Gastrocnemius medialis (tissue), 4 donors: ENCODE measurements at regions not wholly inside any gene's neighbourhood (a gene's known extent, or its start where the extent isn't known, plus 50 kb on each side); places are given as distances from the start of the nearest gene placed in this dataset.
"Not testable (repeated sequence)": the region's sequence is repeated elsewhere in the genome, so short reads cannot be mapped to it uniquely, and the experiment has no call there.

ENCODE experiments used
- ATAC-seq, 2 donors: fragments of 150-250 bp; one replicate each; pipeline ENCODE4 v1.9.1; 2016
- DNase-seq, 2 donors: peaks; one replicate each; pipeline ENCODE4 v3.0.0-alpha.2; 2019
- H3K27ac ChIP-seq, 4 donors: fragments of 200-600 bp; sonication (generic); 1 replicate in 1 of 4; 2 replicates in 3 of 4; pipeline ENCODE4 v1.5.1; 2016 to 2018; ENCODE audit warnings: mild to moderate bottlenecking in 2 of 4, moderate library complexity in 1 of 4
- H3K27me3 ChIP-seq, 3 donors: fragments of 200-600 bp; sonication (generic) in 2 of 3; 1 replicate in 1 of 3; 2 replicates in 2 of 3; pipeline versions ENCODE4 v1.5.1 to v1.6.0; 2016 to 2019; ENCODE audit warnings: mild to moderate bottlenecking in 1 of 3, moderate library complexity in 1 of 3
- H3K36me3 ChIP-seq, 2 donors: fragments of 200-600 bp; sonication (generic) in 1 of 2; one replicate each; pipeline ENCODE4 v1.5.1; 2017 to 2018
- H3K4me1 ChIP-seq, 2 donors: fragments of 200-600 bp; sonication (generic) in 1 of 2; one replicate each; pipeline ENCODE4 v1.5.1; 2016 to 2017; ENCODE audit warnings: mild to moderate bottlenecking in 2 of 2
- H3K4me3 ChIP-seq, 4 donors: fragments of 200-600 bp; sonication (generic) in 3 of 4; 1 replicate in 1 of 4; 2 replicates in 3 of 4; pipeline ENCODE4 v1.5.1; 2016 to 2019; ENCODE audit warnings: mild to moderate bottlenecking in 2 of 4
- H3K9me3 ChIP-seq, 3 donors: fragments of 200-600 bp; sonication (generic) in 2 of 3; 1 replicate in 1 of 3; 2 replicates in 2 of 3; pipeline ENCODE4 v1.5.1; 2016 to 2019
- POLR2A ChIP-seq, 2 donors: fragments of 450-650 bp; IDR thresholded peaks; one replicate each; pipeline ENCODE4 v1.6.1; 2017; ENCODE audit warnings: antibody characterized with exemption in 2 of 2, mild to moderate bottlenecking in 2 of 2, moderate library complexity in 2 of 2
- in situ Hi-C, 4 donors: fragments of 200-750 bp; cut with MboI; loops; one replicate each; pipeline versions ENCODE4 v1.15.0 to v1.8.0; 2017; ENCODE audit warnings: low sequenced_read_pairs in 4 of 4
- intact Hi-C: fragments of 100-400 bp; cut with DNase I; formaldehyde crosslinking; loops from one replicate; pipeline ENCODE4 v1.15.1; 2023; ENCODE audit warnings: low total_unique reads
- TF ChIP-seq, protein P1 (sequence below), 5 experiments: fragments of 450-650 bp in 3 of 5; fragments of 200-600 bp in 2 of 5; sonication (generic) in 2 of 5; IDR thresholded peaks in 4 of 5; conservative IDR thresholded peaks in 1 of 5; 1 replicate in 4 of 5; 2 replicates in 1 of 5; pipeline ENCODE4 v1.5.1; 2016 to 2019; ENCODE audit warnings: antibody characterized with exemption in 5 of 5, mild to moderate bottlenecking in 3 of 5, moderate library complexity in 3 of 5

DNA sequence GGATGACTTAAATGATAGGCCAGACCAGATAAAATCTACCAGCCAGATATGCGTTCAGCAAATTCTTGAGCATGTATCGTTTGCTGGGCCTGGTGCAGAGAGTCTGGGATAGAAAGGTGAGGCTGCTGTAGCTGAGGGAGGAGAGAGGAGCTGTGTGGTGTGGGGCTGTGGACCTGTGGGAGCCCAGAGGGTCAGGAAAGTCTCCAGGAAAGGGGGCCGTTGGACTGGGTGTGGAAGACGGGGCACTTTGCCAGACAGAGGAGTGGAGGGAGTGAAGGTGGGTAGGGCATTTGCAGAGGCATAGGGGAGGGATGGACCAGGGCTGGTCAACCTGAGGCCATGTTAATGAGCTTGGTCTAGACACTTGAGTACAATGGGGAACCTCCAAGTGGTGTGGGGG is 124.7 kb upstream of the UNC5B start:
- Histone ChIP-seq H3K27me3 (no peaks in the 10 kb centered on the region), H3K9me3 (no peaks in the 10 kb centered on the region), H3K4me1 (peaks cover 5 to 6% of the 10 kb centered on the region in 2 donors), H3K27ac (no peak overlapping the region), H3K36me3 (no peaks in the 10 kb centered on the region), H3K4me3 (no peak overlapping the region)
- TF ChIP-seq, protein P1, sequence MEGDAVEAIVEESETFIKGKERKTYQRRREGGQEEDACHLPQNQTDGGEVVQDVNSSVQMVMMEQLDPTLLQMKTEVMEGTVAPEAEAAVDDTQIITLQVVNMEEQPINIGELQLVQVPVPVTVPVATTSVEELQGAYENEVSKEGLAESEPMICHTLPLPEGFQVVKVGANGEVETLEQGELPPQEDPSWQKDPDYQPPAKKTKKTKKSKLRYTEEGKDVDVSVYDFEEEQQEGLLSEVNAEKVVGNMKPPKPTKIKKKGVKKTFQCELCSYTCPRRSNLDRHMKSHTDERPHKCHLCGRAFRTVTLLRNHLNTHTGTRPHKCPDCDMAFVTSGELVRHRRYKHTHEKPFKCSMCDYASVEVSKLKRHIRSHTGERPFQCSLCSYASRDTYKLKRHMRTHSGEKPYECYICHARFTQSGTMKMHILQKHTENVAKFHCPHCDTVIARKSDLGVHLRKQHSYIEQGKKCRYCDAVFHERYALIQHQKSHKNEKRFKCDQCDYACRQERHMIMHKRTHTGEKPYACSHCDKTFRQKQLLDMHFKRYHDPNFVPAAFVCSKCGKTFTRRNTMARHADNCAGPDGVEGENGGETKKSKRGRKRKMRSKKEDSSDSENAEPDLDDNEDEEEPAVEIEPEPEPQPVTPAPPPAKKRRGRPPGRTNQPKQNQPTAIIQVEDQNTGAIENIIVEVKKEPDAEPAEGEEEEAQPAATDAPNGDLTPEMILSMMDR (IDR thresholded peaks at IDR 0.05 in 4 of 5, conservative IDR thresholded peaks at IDR 0.05 in 1 of 5), result no peak
- TF ChIP-seq POLR2A (IDR thresholded peaks at IDR 0.05), result no peak
- no peak for ATAC-seq
- intact Hi-C loops (no loop called here), in situ Hi-C loops (no loop called here)
- no peak for DNase-seq

DNA sequence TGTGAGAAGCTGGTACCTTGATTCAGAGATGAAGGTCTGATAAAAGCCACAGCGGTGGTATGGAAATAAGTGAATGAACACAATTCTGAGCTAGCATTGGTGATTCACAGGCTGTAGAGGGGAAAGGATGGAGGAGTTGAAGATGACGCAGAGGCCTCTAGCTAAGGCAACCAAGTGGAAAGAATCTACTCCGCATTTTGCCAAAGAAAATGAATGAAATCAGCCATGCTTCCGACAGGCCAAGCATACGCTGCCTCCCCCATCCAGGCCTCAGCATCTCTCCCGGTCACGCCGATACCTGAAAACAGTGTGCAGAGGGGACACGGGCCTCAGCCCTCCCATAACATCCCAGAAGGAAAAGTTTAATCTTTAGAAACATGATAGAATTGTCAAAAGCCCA is 124.3 kb upstream of the UNC5B start:
- ATAC-seq (no peak), DNase-seq (no peak)
- no peak for TF ChIP-seq POLR2A (IDR thresholded peaks at IDR 0.05)
- TF ChIP-seq, protein P1 (IDR thresholded peaks at IDR 0.05 in 4 of 5, conservative IDR thresholded peaks at IDR 0.05 in 1 of 5), result no peak
- intact Hi-C loops, result no loop called here
- Histone ChIP-seq H3K27me3 (no peaks in the 10 kb centered on the region), H3K9me3 (no peaks in the 10 kb centered on the region), H3K4me1 (peaks cover 9 to 10% of the 10 kb centered on the region in 2 donors), H3K4me3 (no peak overlapping the region), H3K36me3 (no peaks in the 10 kb centered on the region), H3K27ac (no peak overlapping the region)
- in situ Hi-C loops, result no loop called here

DNA sequence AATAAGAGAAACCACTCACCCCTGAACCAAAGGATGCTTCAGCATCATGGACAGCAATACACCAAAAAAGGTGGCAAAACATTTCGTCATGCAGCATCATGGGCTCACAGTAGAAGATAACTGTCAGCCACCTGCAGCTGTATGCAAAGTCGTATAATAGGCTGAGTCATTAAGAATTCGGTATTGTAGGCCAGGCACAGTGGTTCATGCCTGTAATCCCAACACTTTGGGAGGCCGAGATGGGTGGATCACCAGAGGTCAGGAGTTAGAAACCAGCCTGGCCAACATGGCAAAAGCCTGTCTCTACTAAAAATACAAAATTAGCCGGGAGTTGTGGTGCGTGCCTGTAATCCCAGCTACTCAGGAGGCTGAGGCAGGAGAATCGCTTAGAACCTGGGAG is 123.8 kb upstream of the UNC5B start:
- H3K4me3 ChIP-seq, H3K36me3 ChIP-seq, ATAC-seq, H3K27me3 ChIP-seq, DNase-seq, in situ Hi-C loops, H3K27ac ChIP-seq, H3K9me3 ChIP-seq, intact Hi-C loops: not testable (repeated sequence)
- peaks cover 14 to 15% of the 10 kb centered on the region in 2 donors for H3K4me1 ChIP-seq

DNA sequence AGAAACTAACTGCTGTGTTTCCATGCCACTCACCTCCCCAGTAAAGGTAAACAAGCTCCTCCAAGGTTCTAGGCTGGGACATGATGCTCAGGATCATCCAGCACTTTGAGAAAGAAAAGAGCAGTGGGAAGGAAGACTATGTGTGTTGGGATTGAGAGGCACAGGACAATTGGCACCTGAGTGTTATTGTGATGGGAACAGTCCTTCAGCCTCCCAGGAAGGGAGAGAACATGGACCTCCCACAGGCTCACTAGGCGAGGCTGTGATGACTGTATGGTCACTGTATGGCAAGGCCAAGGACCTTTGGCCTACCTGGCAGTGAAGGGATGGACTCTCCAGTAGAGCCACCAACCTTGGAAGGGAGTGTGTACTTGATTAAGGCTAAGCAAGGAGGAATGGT is 123.2 kb upstream of the UNC5B start:
- intact Hi-C loops (no loop called here), in situ Hi-C loops (no loop called here)
- H3K9me3 ChIP-seq, result no peaks in the 10 kb centered on the region
- no peaks in the 10 kb centered on the region for H3K27me3 ChIP-seq
- no peaks in the 10 kb centered on the region for H3K36me3 ChIP-seq
- H3K4me1 ChIP-seq, result peaks cover 14 to 15% of the 10 kb centered on the region in 2 donors
- DNase-seq (no peak), ATAC-seq (no peak)
- TF ChIP-seq POLR2A (IDR thresholded peaks at IDR 0.05), result no peak
- TF ChIP-seq, protein P1 (IDR thresholded peaks at IDR 0.05 in 4 of 5, conservative IDR thresholded peaks at IDR 0.05 in 1 of 5), result no peak
- H3K4me3 ChIP-seq, result no peak overlapping the region
- no peak overlapping the region for H3K27ac ChIP-seq

DNA sequence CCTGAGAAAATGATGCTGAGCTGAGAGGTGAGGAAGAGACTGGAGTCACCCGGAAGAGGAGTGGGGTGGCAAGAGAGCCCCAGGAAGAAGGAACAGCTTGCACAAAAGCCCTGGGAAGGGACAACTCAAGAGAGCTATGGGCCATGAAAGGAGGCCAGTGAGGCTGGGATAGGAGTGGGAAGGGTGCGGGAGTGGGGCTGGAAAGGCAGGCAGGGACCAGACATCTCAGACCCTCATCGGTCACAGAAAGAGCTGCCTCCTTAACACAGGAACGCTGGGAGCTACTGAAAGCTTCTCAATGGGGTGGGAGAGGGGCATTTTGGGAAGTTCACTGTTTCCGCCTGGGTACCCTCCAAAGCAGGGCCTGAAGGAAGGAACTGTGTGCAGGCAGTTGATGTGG is 122.0 kb upstream of the UNC5B start:
- no peak for DNase-seq
- intact Hi-C loops (no loop called here), in situ Hi-C loops (no loop called here)
- Histone ChIP-seq H3K4me3 (no peak overlapping the region), H3K9me3 (no peaks in the 10 kb centered on the region), H3K36me3 (no peaks in the 10 kb centered on the region), H3K27me3 (no peaks in the 10 kb centered on the region), H3K4me1 (peaks cover 14 to 15% of the 10 kb centered on the region in 2 donors), H3K27ac (no peak overlapping the region)
- TF ChIP-seq, protein P1 (IDR thresholded peaks at IDR 0.05 in 4 of 5, conservative IDR thresholded peaks at IDR 0.05 in 1 of 5), result no peak
- no peak for TF ChIP-seq POLR2A (IDR thresholded peaks at IDR 0.05)
- ATAC-seq, result no peak
